GM18870 (cell line): ENCODE measurements at regions not wholly inside any gene's neighbourhood (a gene's known extent, or its start where the extent isn't known, plus 50 kb on each side); places are given as distances from the start of the nearest gene placed in this dataset.

Experiments
- ATAC-seq: cut with Tn5 transposase; IDR thresholded peaks from one replicate; pipeline ENCODE4 v1.9.1; 2021; ENCODE audit warnings: moderate library complexity; ENCODE audit not compliant: unreplicated experiment

- no peak for ATAC-seq
Measured at GRCh38 chr22:26732284-26732683, 74.9 kb downstream of the MIAT start.

GRCh38 chr22:26734339-26735018, 77.1 kb downstream of the MIAT start:
- no peak for ATAC-seq

GRCh38 chr22:26735019-26735409, 77.6 kb downstream of the MIAT start:
- ATAC-seq, result no peak

GRCh38 chr22:26737262-26737661, 79.9 kb downstream of the MIAT start:
- ATAC-seq, result no peak

GRCh38 chr22:26740253-26740652, 82.9 kb downstream of the MIAT start:
- no peak for ATAC-seq

- ATAC-seq, result no peak
Measured at GRCh38 chr22:26743149-26743548, 85.8 kb downstream of the MIAT start.

GRCh38 chr22:26744892-26745808, 87.8 kb downstream of the MIAT start:
- no peak for ATAC-seq

GRCh38 chr22:26746311-26746710, 88.9 kb downstream of the MIAT start:
- ATAC-seq, result no peak

- ATAC-seq, result no peak
Measured at GRCh38 chr22:26748845-26749244, 91.5 kb downstream of the MIAT start.

- no peak for ATAC-seq
Measured at GRCh38 chr22:26751217-26751616, 93.8 kb downstream of the MIAT start.

GRCh38 chr22:26753125-26753862, 95.9 kb downstream of the MIAT start:
- ATAC-seq, result no peak

GRCh38 chr22:26756675-26757293, 99.4 kb downstream of the MIAT start:
- no peak for ATAC-seq

GRCh38 chr22:26757496-26757895, 100.1 kb downstream of the MIAT start:
- ATAC-seq, result no peak

- ATAC-seq, result no peak
Measured at GRCh38 chr22:26762503-26763472, 105.4 kb downstream of the MIAT start.

GRCh38 chr22:26763633-26764361, 106.4 kb downstream of the MIAT start:
- ATAC-seq, result no peak

GRCh38 chr22:26766510-26767350, 109.3 kb downstream of the MIAT start:
- ATAC-seq, result no peak

- no peak for ATAC-seq
Measured at GRCh38 chr22:26767351-26768155, 110.2 kb downstream of the MIAT start.

- no peak for ATAC-seq
Measured at GRCh38 chr22:26768156-26768515, 110.7 kb downstream of the MIAT start.
